ENCODE measurements at regions not wholly inside any gene's neighbourhood (a gene's known extent, or its start where the extent isn't known, plus 50 kb on each side); places are given as distances from the start of the nearest gene placed in this dataset.

DNA sequence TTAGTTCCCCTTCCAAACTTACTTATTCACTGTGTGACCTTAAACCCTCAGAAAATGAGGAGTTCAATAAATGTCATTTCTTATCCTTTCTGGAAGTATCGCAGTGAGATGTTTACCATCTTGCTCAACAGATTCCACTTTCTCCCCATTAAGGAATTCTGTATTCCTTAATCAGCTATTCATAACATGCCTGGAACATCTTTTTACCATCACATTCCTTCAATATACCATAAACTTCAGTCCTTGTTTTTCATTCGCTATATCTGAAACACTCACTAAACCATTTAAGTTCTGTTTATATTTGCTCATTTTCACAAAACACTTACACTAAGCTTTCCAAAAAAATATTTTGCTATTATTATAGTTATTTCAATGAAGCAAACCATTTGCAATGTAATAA lies 1158.6 kb downstream of the CDH12 start:
- no peak for DNase-seq

DNA sequence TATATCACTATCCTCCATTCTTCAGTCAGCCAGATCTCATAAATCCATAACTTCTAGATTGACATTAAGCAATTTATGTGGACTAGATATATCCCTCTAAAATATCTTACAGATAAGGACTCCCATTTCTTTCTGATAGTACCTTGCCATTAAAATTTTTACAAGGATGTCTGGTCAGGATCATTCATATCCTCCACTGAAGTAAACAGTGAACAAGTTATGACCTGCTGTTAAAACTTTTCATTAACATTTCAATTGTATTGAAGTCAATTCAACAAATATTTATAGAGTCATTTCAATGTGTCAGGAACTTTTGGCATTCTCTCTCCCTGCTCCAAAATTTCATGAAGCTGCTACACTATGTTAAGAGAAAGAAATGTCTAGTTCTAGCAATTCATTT lies 1159.6 kb downstream of the CDH12 start:
- DNase-seq, result no peak

GRCh38 chr5:21689587-21689986 lies 1163.6 kb downstream of the CDH12 start:
- no peak for DNase-seq

DNA sequence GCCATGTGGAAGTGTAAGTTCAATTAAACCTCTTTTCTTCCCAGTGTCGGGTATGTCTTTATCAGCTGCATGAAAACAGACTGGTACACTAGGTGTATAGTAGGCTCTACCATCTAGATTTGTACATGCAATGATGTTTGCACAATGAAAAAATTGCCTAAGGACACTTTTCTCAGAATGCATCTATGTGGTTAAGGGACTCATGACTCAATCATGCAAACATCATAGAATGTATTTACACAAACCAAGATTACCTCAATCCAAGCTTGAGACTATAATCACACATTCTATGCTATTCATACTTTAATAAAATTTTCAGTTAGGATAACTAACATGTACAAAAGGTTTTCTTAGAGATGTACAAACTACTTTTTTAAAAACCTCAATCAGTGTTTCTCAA lies 1164.5 kb downstream of the CDH12 start:
- DNase-seq, result no peak

GRCh38 chr5:21687621-21688020 lies 1165.5 kb downstream of the CDH12 start:
- no peak for DNase-seq

DNA sequence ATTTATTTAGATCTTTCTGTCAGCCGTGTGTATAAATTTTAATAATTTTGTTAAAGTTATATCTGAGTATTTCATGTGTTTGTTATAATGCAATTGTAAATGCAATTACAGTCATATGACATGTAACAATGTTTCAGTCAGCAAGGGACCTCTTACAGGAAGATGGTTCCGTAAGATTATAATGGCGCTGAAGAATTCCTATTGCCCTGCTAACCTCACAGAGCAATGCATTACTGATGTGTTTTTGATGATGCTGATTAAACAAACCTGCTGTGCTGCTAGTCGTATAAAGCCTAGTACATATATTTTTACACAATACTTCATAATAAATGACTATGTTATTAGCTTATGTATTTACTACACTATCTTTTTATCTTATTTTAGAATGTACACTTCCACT lies 1166.4 kb downstream of the CDH12 start:
- no peak for DNase-seq

- no peak for DNase-seq
Observed at GRCh38 chr5:21685522-21685921, 1167.6 kb downstream of the CDH12 start.

GRCh38 chr5:21684992-21685391 lies 1168.2 kb downstream of the CDH12 start:
- DNase-seq, result no peak

- DNase-seq, result no peak
Observed at GRCh38 chr5:21681911-21682310, 1171.2 kb downstream of the CDH12 start.

DNA sequence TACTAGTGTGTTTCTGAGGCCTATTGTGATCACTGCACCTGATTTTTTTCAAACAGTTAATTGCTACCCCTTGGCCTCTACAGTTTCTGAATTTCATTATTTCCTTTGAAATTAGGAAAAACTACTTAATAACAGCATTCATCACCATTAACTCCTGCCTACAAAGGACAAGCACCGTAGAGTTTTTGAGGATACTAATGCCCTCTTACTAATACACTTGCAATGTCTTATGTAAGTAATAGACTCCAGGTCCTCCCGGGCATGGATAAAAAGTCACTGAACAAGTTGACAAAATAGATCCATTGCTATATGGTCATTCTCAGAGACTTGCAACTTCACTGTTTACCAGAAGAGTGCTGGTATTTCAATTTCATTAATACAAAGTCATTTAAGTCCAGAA lies 1172.5 kb downstream of the CDH12 start:
- DNase-seq, result no peak

DNA sequence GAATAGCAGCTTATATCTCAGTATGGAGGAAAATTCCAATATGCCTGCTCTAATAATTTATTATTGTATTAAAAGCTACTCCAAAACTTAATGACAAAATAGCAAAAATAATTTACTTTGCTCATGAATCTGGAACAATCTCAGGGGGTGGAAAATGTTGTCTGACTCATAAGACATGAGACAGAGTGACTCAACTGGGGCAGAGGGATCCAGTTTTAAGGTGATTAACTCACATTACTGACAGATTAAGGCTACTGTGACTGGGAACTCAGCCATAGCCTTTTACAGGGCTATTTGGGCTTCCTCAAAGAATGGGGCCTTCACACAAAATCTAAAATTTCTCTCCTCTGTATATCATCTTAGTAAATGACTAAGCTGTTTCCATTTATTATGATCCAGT lies 1172.9 kb downstream of the CDH12 start:
- peak; percentile 44 for DNase-seq

DNA sequence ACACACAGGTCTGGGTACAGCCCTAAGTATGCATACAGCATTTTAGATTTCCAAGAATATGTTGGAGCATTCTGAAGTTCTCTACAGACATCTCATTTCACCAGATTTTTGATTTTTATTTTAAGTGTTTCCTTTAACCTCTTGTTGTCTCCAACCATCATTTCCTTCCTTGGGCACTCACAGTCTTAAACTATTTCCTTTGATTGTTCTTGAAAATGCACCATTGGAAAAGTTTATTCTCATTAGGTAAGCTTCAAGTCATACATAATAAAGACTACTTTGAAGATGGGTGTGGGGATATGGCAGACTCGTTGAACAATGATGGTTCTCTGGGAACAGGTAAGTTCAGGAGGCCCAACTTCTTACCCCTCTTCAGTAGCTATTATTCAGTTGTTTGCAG lies 1174.6 kb downstream of the CDH12 start:
- DNase-seq, result no peak

GRCh38 chr5:21672911-21673310 lies 1180.2 kb downstream of the CDH12 start:
- DNase-seq, result no peak

DNA sequence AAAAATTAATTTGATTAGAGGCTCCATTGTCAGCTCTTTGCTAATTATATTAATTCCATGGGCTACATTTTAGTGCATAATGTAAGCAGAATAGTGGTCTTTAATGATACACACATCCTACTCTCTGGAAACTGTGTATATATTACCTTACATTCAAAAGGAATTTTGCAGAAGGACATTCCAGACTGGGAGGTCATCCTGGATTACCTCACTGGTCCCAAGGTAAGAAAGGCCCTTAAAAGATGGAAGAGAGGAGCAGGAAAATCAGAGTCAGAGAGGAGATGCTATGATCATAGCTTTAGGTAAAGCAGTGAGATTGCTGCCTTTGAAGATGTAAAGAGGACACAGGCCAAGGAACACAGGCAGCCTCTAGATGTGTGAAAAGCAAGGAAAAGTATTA lies 1180.8 kb downstream of the CDH12 start:
- DNase-seq, result no peak

DNA sequence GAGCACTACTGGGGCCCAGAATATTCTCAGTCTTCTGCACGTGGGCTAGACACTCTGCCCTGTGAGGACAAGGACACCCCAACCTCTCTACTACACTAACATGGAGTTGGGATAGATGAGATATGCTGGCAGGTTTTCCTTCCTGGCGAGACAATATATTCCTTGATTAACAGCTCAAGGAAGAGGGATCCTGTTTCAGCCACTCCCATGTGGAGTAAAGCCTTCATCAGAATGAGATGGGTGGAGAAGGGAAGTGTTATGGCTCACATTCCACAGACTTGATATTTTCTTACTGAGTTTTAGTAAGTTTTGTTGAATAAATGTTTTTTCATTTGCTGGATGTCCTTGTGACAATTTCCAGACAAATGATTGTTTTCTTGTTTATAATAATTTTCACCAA lies 1187.6 kb downstream of the CDH12 start:
- no peak for DNase-seq

DNA sequence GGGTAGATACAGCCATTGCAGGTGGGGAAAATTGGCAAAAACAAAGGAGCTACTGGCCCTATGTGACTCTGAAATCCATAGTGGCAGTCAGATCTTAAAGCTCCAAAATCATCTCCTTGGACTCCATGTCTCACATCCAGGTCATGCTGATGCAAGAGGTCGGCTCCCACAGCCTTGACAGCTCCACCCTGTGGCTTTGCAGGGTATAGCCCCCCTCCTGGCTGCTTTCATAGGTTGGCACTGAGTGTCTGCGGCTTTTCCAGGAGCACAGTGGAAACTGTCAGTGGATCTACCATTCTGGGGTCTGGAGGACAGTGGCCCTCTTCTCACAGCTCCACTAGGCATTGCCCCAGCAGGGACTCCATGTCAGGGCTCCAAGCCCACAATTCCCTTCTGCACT lies 1190.1 kb downstream of the CDH12 start:
- no peak for DNase-seq

DNA sequence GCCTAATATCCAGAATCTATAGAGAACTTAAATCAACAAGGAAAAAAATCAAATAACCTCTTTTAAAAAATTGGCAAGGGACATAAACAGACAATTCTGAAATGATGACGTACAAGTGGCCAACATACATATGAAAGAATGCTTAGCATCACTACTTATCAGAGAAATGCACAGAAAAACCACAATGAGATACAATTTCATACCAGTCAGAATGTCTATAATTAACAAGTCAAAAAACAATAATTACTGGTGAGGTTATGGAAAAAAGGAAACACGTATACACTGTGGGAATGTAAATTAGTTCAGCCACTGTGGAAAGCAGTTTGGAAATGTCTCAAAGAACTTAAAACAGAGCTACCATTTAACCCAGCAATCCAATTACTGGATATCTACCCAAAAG lies 1192.0 kb downstream of the CDH12 start:
- DNase-seq, result no peak

GRCh38 chr5:21654556-21654955 lies 1198.6 kb downstream of the CDH12 start:
- DNase-seq, result no peak

DNA sequence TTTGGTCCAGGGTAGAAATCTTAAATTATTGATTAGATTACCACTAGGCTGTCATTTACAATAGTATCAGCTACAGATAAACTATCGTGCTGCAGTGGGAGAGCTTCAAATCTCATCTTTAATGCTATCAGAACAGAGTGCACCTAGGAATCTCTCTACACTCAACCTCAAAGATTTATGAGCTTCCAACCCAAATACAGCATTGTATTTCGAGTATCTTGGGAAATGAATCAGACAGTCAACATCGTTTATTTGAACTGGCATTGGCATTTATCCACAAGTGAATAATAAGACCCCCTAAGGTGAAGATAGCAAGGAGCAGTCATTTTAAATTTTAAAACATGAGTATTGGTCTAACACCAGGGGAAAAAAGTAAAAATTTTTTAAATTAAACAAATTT lies 1203.2 kb downstream of the CDH12 start:
- no peak for DNase-seq

DNA sequence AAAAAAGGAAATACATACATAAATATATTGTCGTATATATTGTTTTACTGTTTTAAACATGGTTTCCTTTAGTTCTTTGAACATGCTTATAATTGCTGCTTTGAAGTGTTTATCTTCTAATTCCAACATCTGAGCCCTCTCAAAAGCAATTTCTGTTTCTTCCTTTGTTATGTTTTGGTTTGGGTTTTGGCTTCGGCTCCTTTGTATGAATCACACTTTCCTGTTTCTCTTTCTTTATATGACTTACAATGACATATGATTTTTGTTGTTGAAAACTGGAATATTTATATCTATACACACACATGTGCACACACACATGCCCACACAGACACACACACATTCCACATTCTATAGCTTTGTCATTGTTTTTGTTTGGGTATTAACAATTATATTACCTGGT lies 1206.7 kb downstream of the CDH12 start:
- no peak for DNase-seq

DNA sequence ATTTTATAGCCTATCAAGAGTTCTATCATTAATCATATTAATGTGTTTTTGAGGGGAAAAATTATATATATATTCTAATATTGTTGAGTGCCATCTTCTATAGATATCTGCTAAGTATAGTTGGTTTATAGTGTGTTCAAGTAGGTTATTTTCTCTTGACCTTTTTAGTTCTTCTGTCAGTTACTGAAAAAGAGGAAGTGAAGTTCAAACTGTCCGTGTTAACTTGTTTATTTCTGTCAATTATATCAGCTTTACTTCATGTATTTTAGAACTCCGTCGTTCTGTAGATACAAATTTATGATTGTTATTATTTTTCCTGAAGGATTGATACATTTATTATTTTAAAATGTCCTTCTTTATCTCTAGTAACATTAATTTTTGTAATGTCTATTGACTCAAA lies 1209.1 kb downstream of the CDH12 start:
- no peak for DNase-seq

GRCh38 chr5:21642312-21642711 lies 1210.8 kb downstream of the CDH12 start:
- DNase-seq, result no peak

DNA sequence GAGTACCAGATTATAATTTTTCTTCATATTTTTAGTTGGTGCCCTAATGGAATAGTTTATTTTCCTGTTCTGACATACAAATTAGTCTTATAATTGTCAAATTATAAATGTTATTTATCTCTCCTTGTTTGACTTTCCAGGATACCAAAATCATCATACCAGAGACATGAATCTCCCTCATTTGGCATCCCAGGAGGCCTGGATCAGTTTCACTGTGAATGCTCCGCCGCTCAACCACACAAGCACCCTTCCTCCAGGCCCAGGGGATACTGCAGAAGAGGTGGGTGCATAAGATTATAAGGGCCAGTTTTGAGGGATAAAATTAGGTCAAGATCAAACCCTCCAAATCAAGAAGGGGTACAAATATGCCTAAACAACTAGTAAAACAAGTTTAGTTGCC lies 1229.3 kb downstream of the CDH12 start:
- no peak for DNase-seq

DNA sequence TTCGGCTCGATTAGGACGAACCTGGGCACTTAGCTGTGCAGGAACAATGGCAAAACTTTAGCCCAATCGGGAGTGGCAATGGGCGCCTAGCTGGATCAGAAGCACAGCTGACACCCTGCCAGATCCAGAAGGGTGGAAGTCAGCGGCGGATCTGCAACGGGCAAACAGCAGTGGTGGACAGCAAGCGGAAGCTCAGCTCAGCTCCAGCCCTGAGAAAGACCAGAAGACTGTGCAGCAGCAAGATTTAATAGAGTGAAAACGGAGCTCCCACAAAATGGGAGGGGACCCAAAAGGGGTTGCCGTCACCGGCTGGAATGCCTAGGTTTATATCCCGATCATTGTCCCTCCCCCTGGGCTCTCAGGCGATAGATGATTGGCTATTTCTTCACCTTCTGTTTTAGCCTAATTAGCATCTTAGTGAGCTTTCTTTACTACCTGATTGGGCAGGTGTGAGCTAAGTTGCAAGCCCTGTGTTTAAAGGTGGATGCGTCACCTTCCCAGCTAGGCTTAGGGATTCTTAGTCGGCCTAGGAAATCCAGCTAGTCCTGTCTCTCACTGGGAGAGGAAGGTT lies 1237.9 kb downstream of the CDH12 start:
- no peak for DNase-seq

DNA sequence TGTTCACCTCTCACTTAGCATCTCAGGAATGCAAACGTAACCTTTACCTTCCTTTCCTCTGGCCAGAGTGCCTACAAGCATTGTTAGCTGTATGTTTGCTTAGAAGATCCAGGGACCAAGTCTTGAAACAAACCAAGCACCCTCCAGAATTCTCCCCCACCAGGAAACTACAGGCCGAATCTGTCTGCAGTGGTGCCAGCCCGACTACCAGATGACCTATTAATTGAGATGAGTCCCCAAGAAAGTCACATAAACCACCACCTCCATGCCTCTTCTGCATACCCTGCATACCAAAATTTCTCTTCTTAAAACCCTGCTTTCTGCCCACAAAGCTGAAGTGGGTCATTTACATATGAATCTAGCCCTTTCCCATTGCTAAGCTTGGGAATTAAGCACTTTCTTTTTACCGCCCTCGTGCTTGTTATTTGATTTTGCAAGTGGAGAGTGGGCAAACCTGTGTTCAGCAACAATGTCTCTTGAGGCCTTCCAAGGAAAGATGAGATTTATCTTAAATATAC lies 1239.1 kb downstream of the CDH12 start:
- DNase-seq, result no peak

GRCh38 chr5:21603796-21604195 lies 1249.3 kb downstream of the CDH12 start:
- DNase-seq, result no peak
